ENCODE measurements at regions not wholly inside any gene's neighbourhood (a gene's known extent, or its start where the extent isn't known, plus 50 kb on each side); places are given as distances from the start of the nearest gene placed in this dataset.

GRCh38 chr5:89728750-89729149 lies 680.8 kb downstream of the CETN3 start:
- TF ChIP-seq CTCF (IDR thresholded peaks at IDR 0.05; ENCODE audit: insufficient read depth, low read length), result no peak
- no peak for TF ChIP-seq REST (IDR thresholded peaks at IDR 0.05; ENCODE audit: insufficient replicate concordance, low read depth)
- no peak for TF ChIP-seq POLR2AphosphoS5 (IDR thresholded peaks at IDR 0.05; ENCODE audit: low read depth)
- TF ChIP-seq GABPA (IDR thresholded peaks at IDR 0.05; ENCODE audit: low read depth), result no peak
- TF ChIP-seq SPI1 (IDR thresholded peaks at IDR 0.05; ENCODE audit: borderline replicate concordance, low read depth), result no peak
